Activated naive CD4-positive, alpha-beta T cell treated with anti-CD3 and anti-CD28 coated beads for 36 hours (primary cell): ENCODE measurements at regions not wholly inside any gene's neighbourhood (a gene's known extent, or its start where the extent isn't known, plus 50 kb on each side); places are given as distances from the start of the nearest gene placed in this dataset.

Experiments
- CTCF ChIA-PET: fragments of 350-600 bp; sonication (Branson Sonifier 250); formaldehyde crosslinking; loops from one replicate; lab custom pipeline; 2021; ENCODE audit warnings: antibody characterized with exemption; lab: Charles Lee
- DNase-seq: peaks from one replicate; pipeline ENCODE4 v3.0.0-alpha.2; 2020
- H3K27ac Mint-ChIP-seq: one replicate; pipeline ENCODE4 v1.8.0; 2021; ENCODE audit warnings: mild to moderate bottlenecking, mixed read lengths
- H3K27me3 Mint-ChIP-seq: one replicate; pipeline ENCODE4 v1.8.0; 2021; ENCODE audit warnings: low read depth, mixed read lengths
- H3K36me3 Mint-ChIP-seq: one replicate; pipeline ENCODE4 v1.8.0; 2021; ENCODE audit warnings: low read depth, mixed read lengths
- H3K4me1 Mint-ChIP-seq: one replicate; pipeline ENCODE4 v1.8.0; 2021; ENCODE audit warnings: low read depth, mixed read lengths
- H3K4me3 Mint-ChIP-seq: one replicate; pipeline ENCODE4 v1.8.0; 2021; ENCODE audit warnings: mild to moderate bottlenecking, moderate library complexity, mixed read lengths
- H3K9me3 Mint-ChIP-seq: one replicate; pipeline ENCODE4 v1.8.0; 2021; ENCODE audit warnings: mixed read lengths
- intact Hi-C: fragments of 100-400 bp; cut with micrococcal nuclease; formaldehyde crosslinking; loops from one replicate; pipeline ENCODE4 v1.15.1; 2023

DNA sequence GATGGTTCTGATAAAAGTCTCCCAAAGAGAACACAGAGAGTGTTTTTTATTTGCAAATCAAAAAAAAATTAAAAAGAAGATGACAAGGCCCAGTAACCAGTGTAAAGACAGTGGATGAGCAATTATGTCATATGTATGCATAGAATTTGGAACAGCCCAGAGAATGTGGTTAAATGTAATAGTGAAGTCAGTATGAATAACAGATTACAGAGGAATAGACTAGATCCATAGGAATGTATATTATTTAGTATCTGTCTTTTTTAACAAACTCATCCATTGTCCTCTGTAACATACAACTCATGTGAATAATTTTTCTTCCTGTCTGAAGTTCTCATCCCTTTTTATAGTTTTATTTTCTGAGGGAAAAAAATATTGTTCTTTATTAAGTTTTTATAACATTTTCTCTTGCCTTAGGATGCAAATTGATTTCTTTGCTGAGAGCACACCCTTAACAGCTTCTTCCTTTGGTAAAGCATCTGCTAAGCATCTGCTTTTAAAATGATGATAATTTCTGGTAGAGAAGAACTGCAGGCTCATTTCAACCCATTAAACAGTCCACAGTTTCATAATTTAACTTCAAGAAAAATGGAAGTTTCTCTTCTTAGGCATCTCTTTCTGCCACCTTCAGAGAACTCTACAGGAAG, 266.5 kb upstream of the MTNR1B start:
- Mint-ChIP-seq H3K27ac (no peak overlapping the region), H3K4me1 (no peaks in the 10 kb centered on the region), H3K27me3 (no peaks in the 10 kb centered on the region), H3K4me3 (no peak overlapping the region), H3K9me3 (no peaks in the 10 kb centered on the region), H3K36me3 (no peaks in the 10 kb centered on the region)
- CTCF ChIA-PET: no interaction called here
- intact Hi-C loops: no loop called here
- DNase-seq: no peak

GRCh38 chr11:92703449-92703830, 266.0 kb upstream of the MTNR1B start:
- Mint-ChIP-seq H3K4me1 (no peaks in the 10 kb centered on the region), H3K36me3 (no peaks in the 10 kb centered on the region), H3K27ac (no peak overlapping the region), H3K27me3 (no peaks in the 10 kb centered on the region), H3K9me3 (no peaks in the 10 kb centered on the region), H3K4me3 (no peak overlapping the region)
- DNase-seq: no peak
- CTCF ChIA-PET: no interaction called here
- intact Hi-C loops: no loop called here

- H3K4me1 Mint-ChIP-seq: no peaks in the 10 kb centered on the region
- no peaks in the 10 kb centered on the region for H3K36me3 Mint-ChIP-seq
- no peaks in the 10 kb centered on the region for H3K27me3 Mint-ChIP-seq
- no peak overlapping the region for H3K27ac Mint-ChIP-seq
- H3K4me3 Mint-ChIP-seq: no peak overlapping the region
- intact Hi-C loops: no loop called here
- CTCF ChIA-PET: no interaction called here
- H3K9me3 Mint-ChIP-seq: no peaks in the 10 kb centered on the region
- no peak for DNase-seq
Measured at GRCh38 chr11:92707173-92707619, 262.3 kb upstream of the MTNR1B start.

GRCh38 chr11:92707665-92708064, 261.8 kb upstream of the MTNR1B start:
- intact Hi-C loops: no loop called here
- no peaks in the 10 kb centered on the region for H3K4me1 Mint-ChIP-seq
- H3K4me3 Mint-ChIP-seq: no peak overlapping the region
- no peaks in the 10 kb centered on the region for H3K27me3 Mint-ChIP-seq
- DNase-seq: no peak
- no peaks in the 10 kb centered on the region for H3K36me3 Mint-ChIP-seq
- H3K27ac Mint-ChIP-seq: no peak overlapping the region
- no peaks in the 10 kb centered on the region for H3K9me3 Mint-ChIP-seq
- CTCF ChIA-PET: no interaction called here

DNA sequence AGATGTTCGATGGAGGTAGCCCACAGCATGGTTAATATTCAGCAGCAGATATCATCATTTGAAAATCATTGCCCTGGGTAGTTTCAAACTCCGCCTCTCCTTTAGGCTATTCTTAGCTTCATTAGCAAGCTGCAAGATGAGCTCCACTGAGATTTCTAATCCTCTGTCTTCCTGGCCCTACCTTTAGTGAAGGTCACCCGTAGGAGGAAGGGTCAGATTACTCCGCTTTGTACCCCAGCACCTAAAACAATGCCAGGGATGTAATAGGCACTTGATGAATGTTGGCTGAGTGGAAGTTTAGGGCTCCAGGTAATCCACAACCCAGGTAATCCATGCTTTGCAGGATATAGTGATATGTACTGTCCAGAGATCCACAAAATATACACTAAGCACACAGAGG, 260.1 kb upstream of the MTNR1B start:
- H3K4me3 Mint-ChIP-seq: no peak overlapping the region
- no peak for DNase-seq
- H3K27me3 Mint-ChIP-seq: no peaks in the 10 kb centered on the region
- intact Hi-C loops: no loop called here
- CTCF ChIA-PET: interaction anchor here (0.5 kb wide), 1 partner anchor 512 kb away, joined by 4 read pairs; no protein-coding TSS in a partner anchor
- H3K9me3 Mint-ChIP-seq: no peaks in the 10 kb centered on the region
- no peak overlapping the region for H3K27ac Mint-ChIP-seq
- no peaks in the 10 kb centered on the region for H3K4me1 Mint-ChIP-seq
- no peaks in the 10 kb centered on the region for H3K36me3 Mint-ChIP-seq

DNA sequence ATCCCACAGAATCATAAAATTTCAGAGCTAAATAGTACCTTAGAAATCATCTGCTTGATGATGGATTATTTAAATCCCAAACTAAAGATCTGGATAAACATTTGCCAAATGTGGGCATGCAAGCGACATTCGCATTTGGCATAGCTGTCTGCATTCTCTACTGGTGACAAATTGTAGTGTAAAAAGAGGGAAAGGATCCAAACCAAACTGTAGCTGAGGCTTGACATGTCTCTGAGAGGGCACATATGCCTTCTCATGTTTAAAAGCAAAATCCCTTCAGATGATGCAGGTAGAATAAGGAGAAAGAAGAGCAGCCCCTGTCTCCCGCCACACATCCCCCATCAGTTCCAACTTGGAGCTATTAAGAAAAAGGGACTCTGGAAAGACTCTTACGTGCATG, 257.5 kb upstream of the MTNR1B start:
- intact Hi-C loops: no loop called here
- Mint-ChIP-seq H3K27ac (no peak overlapping the region), H3K27me3 (no peaks in the 10 kb centered on the region), H3K4me3 (no peak overlapping the region), H3K9me3 (no peaks in the 10 kb centered on the region), H3K4me1 (no peaks in the 10 kb centered on the region), H3K36me3 (no peaks in the 10 kb centered on the region)
- no peak for DNase-seq
- CTCF ChIA-PET: no interaction called here

DNA sequence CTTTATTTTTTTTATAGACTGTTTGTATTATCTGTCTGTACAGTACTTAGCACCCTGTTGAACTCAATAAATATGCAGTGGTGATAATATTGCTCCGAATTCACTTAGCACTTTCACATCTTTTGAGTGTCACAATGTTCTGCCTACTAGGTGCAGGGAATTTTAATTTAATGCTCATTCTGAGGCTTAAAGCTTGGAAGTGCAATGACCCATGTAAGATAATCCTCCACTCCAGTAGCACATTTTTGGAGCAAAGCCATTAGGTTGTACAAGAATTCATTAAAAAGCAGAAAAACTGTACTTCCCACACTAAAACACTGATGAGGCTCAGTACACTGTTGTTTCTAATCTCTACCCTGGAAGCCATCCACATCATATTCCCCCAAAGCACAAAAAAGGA, 255.3 kb upstream of the MTNR1B start:
- no peak overlapping the region for H3K27ac Mint-ChIP-seq
- H3K9me3 Mint-ChIP-seq: no peaks in the 10 kb centered on the region
- no peak overlapping the region for H3K4me3 Mint-ChIP-seq
- DNase-seq: no peak
- H3K27me3 Mint-ChIP-seq: no peaks in the 10 kb centered on the region
- intact Hi-C loops: no loop called here
- H3K4me1 Mint-ChIP-seq: no peaks in the 10 kb centered on the region
- H3K36me3 Mint-ChIP-seq: no peaks in the 10 kb centered on the region
- CTCF ChIA-PET: no interaction called here

DNA sequence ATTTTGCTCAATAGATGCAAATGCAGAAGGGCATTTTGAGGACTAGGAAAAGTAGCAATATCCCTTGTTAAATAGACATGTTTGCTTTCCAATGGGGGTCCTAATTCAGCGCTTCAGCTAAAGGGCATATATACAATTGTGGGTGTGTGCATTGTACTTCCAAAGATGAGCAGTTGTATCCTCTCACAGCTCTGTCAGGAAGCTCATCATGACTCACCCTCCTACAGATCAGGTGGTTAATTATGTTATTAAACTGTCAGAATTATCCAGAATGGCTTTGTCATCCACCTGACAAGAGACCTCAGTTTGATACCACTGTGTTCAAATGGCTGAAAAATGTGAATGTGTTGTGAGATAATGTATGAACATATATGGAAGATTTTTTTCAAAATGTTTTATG, 252.2 kb upstream of the MTNR1B start:
- Mint-ChIP-seq H3K9me3 (no peaks in the 10 kb centered on the region), H3K27me3 (peaks cover 3% of the 10 kb centered on the region), H3K27ac (no peak overlapping the region), H3K4me1 (no peaks in the 10 kb centered on the region), H3K4me3 (no peak overlapping the region), H3K36me3 (no peaks in the 10 kb centered on the region)
- DNase-seq: no peak
- intact Hi-C loops: no loop called here
- CTCF ChIA-PET: no interaction called here

DNA sequence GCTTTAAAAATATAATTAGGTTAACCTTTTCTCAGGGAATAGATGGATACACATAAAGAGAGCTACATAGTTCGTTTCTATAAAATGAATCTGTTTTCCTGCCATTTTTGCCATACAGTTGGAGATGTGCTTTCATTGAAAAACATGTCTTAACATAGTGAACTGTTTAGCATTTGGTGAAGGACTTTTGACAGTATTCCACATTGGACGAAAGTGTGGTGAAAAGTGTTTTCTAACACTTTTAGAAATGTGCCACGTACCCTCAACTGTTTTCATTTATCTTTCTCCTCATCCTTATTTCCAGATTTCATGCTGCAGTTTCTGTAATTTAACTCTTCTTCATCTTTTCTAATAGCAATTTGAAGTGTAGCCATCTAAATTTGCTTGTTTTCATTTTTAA, 249.1 kb upstream of the MTNR1B start:
- Mint-ChIP-seq H3K4me1 (no peaks in the 10 kb centered on the region), H3K9me3 (peaks cover 11% of the 10 kb centered on the region), H3K27ac (no peak overlapping the region), H3K4me3 (no peak overlapping the region), H3K36me3 (no peaks in the 10 kb centered on the region), H3K27me3 (peaks cover 3% of the 10 kb centered on the region)
- intact Hi-C loops: no loop called here
- CTCF ChIA-PET: no interaction called here
- DNase-seq: no peak

- H3K36me3 Mint-ChIP-seq: no peaks in the 10 kb centered on the region
Measured at GRCh38 chr11:92725352-92725751, 244.1 kb upstream of the MTNR1B start.

GRCh38 chr11:92727123-92727522, 242.3 kb upstream of the MTNR1B start:
- no peak for DNase-seq
- Mint-ChIP-seq H3K9me3 (peaks cover 11% of the 10 kb centered on the region), H3K27ac (no peak overlapping the region), H3K27me3 (no peaks in the 10 kb centered on the region), H3K36me3 (no peaks in the 10 kb centered on the region), H3K4me1 (no peaks in the 10 kb centered on the region), H3K4me3 (no peak overlapping the region)
- intact Hi-C loops: no loop called here
- CTCF ChIA-PET: no interaction called here

More at GRCh38 chr11:92725352-92725751, 244.1 kb upstream of the MTNR1B start:
- intact Hi-C loops: no loop called here
- Mint-ChIP-seq H3K4me1 (no peaks in the 10 kb centered on the region), H3K27ac (no peak overlapping the region), H3K9me3 (peaks cover 11% of the 10 kb centered on the region), H3K4me3 (no peak overlapping the region), H3K27me3 (peaks cover 3% of the 10 kb centered on the region)
- CTCF ChIA-PET: no interaction called here
- no peak for DNase-seq

GRCh38 chr11:92727769-92728168, 241.7 kb upstream of the MTNR1B start:
- Mint-ChIP-seq H3K27me3 (no peaks in the 10 kb centered on the region), H3K9me3 (peaks cover 8% of the 10 kb centered on the region), H3K27ac (no peak overlapping the region), H3K4me1 (no peaks in the 10 kb centered on the region), H3K36me3 (no peaks in the 10 kb centered on the region), H3K4me3 (no peak overlapping the region)
- no peak for DNase-seq
- CTCF ChIA-PET: no interaction called here
- intact Hi-C loops: no loop called here

DNA sequence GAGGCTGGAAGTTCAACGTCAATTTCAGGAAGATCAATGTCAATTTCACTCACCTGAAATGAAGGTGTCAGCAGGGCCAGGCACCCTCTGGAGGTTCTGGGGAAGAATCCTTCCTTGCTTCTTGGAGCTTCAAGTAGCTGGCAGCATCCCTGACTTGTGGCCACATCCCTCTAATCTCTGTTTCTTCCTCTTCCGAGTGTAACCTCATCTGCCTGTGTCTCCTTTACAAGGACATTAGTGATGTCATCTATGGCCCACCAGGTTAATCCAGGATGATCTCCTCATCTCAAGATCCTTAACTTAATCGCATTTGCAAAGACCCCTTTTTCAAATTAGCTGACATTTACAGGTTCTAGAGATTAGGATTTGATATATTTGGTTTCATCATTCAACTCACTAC, 240.8 kb upstream of the MTNR1B start:
- intact Hi-C loops: no loop called here
- Mint-ChIP-seq H3K36me3 (no peaks in the 10 kb centered on the region), H3K27ac (no peak overlapping the region), H3K9me3 (no peaks in the 10 kb centered on the region), H3K27me3 (no peaks in the 10 kb centered on the region), H3K4me3 (no peak overlapping the region), H3K4me1 (no peaks in the 10 kb centered on the region)
- DNase-seq: no peak
- CTCF ChIA-PET: no interaction called here
